H1 (cell line): ENCODE measurements at regions not wholly inside any gene's neighbourhood (a gene's known extent, or its start where the extent isn't known, plus 50 kb on each side); places are given as distances from the start of the nearest gene placed in this dataset.

ENCODE experiments used
- ASH2L ChIP-seq: fragments of 200-600, 300-600 bp; sonication (generic); IDR thresholded peaks from one replicate; pipeline ENCODE4 v1.7.1; 2017; ENCODE audit warnings: low read length
- POLR2A ChIP-seq, 2 experiments: IDR thresholded peaks; 1 replicate in 1 of 2; 2 replicates in 1 of 2; pipeline ENCODE4 v1.6.1; 2011; ENCODE audit warnings: low read depth in 2 of 2, low read length in 2 of 2, mild to moderate bottlenecking in 2 of 2; ENCODE audit errors: control extremely low read depth in 1 of 2

DNA sequence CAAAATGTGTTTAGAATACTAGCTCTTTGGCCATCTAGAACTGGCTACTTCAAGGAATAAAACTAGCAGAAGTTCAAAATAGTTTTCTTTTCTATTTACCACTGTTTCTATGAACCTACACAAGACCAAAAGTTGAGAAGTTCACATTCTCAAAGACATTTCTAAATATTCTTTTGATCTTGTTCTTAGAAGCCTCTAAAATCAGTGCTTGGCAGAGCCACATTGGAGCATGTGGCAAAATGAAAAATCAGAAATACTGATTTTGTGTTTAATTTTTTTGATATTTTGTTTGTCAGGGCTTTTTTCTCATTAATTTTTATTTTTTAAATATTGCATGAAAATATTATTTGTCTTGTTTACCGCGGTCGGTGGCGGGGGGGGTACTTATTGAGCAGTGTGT is 853.8 kb upstream of the INTU start (continued):
- no peak for TF ChIP-seq ASH2L
- no peak for TF ChIP-seq POLR2A (IDR thresholded peaks at IDR 0.05; ENCODE audit: control extremely low read depth in 1 of 2, low read depth in 2 of 2, low read length in 2 of 2)
